K562 (cell line): ENCODE measurements at regions not wholly inside any gene's neighbourhood (a gene's known extent, or its start where the extent isn't known, plus 50 kb on each side); places are given as distances from the start of the nearest gene placed in this dataset.

Experiments
- NFIC ChIP-seq: fragments of 450-650 bp; IDR thresholded peaks from 2 replicates; pipeline ENCODE4 v1.6.1; 2017; ENCODE audit warnings: mild to moderate bottlenecking, inconsistent platforms
- RB1 ChIP-seq: fragments of 450-650 bp; IDR thresholded peaks from 2 replicates; pipeline ENCODE4 v1.6.1; 2017; ENCODE audit warnings: low read depth, mild to moderate bottlenecking
- ZNF124 ChIP-seq: sonication (generic); formaldehyde crosslinking; IDR thresholded peaks from 2 replicates; pipeline ENCODE4 v1.8.1; 2022; ENCODE audit warnings: missing genetic modification reagents

DNA sequence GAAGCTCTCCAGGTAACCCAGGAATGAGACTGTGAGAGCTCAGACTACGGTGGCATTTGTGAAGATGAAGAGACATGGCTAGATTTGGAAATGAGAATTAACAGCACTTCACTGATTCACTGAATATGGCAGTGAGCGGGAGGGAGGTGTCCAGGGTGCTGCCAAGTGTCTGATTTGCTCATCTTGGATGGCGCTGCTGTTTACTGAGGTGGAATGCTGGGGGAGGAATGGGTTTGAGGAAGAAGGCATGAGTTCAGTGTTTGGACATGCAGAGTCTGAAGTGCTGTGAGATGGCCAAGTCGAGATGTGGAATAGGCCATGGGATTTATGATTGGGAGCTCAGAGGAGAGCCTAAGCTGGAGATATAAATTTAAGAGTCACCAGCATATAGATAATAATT lies 437.1 kb upstream of the NPVF start:
- TF ChIP-seq NFIC (no peak), RB1 (no peak), ZNF124 (CRISPR knock-in tag) (no peak)
